ENCODE measurements at regions not wholly inside any gene's neighbourhood (a gene's known extent, or its start where the extent isn't known, plus 50 kb on each side); places are given as distances from the start of the nearest gene placed in this dataset.

DNA sequence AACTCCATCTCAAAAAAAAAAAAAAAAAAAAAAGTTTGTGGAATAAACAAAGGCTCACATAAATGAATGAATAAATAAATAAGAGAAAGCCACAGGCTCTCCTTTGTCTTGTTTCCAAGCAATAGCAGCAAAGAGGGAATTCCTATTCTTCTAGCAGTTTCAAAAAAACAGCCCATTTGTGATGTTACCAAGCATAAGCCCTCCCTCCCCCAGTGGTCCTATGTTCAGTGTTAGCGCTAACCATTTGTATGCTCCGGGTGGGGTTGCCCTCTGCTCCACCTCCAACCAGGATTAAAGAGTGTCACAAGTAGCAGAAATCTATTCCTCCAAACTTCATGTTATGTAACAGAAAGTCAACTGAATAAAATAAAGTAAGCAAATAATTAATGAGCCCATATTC lies 1215.0 kb upstream of the TENM4 start:
- Histone ChIP-seq H3K9ac (ENCODE audit: insufficient read depth, low read depth, low read length) (no peak overlapping the region), H3K27me3 (ENCODE audit: control insufficient read depth in 1 of 2, insufficient read depth in 2 of 2, low read length in 2 of 2) (no peaks in the 10 kb centered on the region; a peak in 1 of 5 replicates), H3K9me3 (ENCODE audit: low read length) (no peaks in the 10 kb centered on the region), H3K36me3 (replicated peaks in 1 of 2; ENCODE audit: control insufficient read depth in 1 of 2, insufficient read depth in 2 of 2, low read length in 2 of 2) (no peaks in the 10 kb centered on the region), H3K79me2 (ENCODE audit: insufficient read depth, low read length) (no peaks in the 10 kb centered on the region), H3K27ac (ENCODE audit: extremely low read length, insufficient read depth, low read length) (no peak overlapping the region), H4K20me1 (ENCODE audit: insufficient read depth, low read length) (no peaks in the 10 kb centered on the region), H2AFZ (ENCODE audit: low read length) (no peak overlapping the region), H3K4me1 (ENCODE audit: insufficient read depth, low read length) (peaks cover 6% of the 10 kb centered on the region; the same call in 1 of the 2 replicates), H3K4me3 (replicated peaks in 1 of 3; ENCODE audit: insufficient read depth in 1 of 3, low read depth in 2 of 3, low read length in 3 of 3) (no peak overlapping the region), H3K4me2 (ENCODE audit: low read depth, low read length) (no peak overlapping the region)
- POLR2A ChIA-PET: no interaction called here
- intact Hi-C loops (cut with micrococcal nuclease; ENCODE audit: unreplicated experiment): no loop called here
- no peak for FAIRE-seq
- 66% methylated on average over 2 of the region's 2 CpGs for WGBS (ENCODE audit: low lambda C conversion rate)
- no peak for DNase-seq (ENCODE audit: low spot score)
- BruUV-seq (replicated peaks): no TSS peak
- CTCF ChIA-PET (ENCODE audit: low intra/inter-chr PET ratio, low total read pairs): no interaction called here
- in situ Hi-C loops (cut with HindIII; ENCODE audit: extremely low pct_ligation_motif_present, low pct_unique_long_range_greater_than_20kb): no loop called here
- no peak for ATAC-seq
- TF ChIP-seq JDP2 (CRISPR knock-in tag; IDR thresholded peaks at IDR 0.05; ENCODE audit: borderline replicate concordance): no peak
- TF ChIP-seq SUZ12 (IDR thresholded peaks at IDR 0.05; ENCODE audit: low read depth, low read length): no peak
- TF ChIP-seq, protein P1, sequence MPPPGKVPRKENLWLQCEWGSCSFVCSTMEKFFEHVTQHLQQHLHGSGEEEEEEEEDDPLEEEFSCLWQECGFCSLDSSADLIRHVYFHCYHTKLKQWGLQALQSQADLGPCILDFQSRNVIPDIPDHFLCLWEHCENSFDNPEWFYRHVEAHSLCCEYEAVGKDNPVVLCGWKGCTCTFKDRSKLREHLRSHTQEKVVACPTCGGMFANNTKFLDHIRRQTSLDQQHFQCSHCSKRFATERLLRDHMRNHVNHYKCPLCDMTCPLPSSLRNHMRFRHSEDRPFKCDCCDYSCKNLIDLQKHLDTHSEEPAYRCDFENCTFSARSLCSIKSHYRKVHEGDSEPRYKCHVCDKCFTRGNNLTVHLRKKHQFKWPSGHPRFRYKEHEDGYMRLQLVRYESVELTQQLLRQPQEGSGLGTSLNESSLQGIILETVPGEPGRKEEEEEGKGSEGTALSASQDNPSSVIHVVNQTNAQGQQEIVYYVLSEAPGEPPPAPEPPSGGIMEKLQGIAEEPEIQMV (CRISPR knock-in tag; IDR thresholded peaks at IDR 0.05; ENCODE audit: low read depth): no peak
- TF ChIP-seq, protein P2, sequence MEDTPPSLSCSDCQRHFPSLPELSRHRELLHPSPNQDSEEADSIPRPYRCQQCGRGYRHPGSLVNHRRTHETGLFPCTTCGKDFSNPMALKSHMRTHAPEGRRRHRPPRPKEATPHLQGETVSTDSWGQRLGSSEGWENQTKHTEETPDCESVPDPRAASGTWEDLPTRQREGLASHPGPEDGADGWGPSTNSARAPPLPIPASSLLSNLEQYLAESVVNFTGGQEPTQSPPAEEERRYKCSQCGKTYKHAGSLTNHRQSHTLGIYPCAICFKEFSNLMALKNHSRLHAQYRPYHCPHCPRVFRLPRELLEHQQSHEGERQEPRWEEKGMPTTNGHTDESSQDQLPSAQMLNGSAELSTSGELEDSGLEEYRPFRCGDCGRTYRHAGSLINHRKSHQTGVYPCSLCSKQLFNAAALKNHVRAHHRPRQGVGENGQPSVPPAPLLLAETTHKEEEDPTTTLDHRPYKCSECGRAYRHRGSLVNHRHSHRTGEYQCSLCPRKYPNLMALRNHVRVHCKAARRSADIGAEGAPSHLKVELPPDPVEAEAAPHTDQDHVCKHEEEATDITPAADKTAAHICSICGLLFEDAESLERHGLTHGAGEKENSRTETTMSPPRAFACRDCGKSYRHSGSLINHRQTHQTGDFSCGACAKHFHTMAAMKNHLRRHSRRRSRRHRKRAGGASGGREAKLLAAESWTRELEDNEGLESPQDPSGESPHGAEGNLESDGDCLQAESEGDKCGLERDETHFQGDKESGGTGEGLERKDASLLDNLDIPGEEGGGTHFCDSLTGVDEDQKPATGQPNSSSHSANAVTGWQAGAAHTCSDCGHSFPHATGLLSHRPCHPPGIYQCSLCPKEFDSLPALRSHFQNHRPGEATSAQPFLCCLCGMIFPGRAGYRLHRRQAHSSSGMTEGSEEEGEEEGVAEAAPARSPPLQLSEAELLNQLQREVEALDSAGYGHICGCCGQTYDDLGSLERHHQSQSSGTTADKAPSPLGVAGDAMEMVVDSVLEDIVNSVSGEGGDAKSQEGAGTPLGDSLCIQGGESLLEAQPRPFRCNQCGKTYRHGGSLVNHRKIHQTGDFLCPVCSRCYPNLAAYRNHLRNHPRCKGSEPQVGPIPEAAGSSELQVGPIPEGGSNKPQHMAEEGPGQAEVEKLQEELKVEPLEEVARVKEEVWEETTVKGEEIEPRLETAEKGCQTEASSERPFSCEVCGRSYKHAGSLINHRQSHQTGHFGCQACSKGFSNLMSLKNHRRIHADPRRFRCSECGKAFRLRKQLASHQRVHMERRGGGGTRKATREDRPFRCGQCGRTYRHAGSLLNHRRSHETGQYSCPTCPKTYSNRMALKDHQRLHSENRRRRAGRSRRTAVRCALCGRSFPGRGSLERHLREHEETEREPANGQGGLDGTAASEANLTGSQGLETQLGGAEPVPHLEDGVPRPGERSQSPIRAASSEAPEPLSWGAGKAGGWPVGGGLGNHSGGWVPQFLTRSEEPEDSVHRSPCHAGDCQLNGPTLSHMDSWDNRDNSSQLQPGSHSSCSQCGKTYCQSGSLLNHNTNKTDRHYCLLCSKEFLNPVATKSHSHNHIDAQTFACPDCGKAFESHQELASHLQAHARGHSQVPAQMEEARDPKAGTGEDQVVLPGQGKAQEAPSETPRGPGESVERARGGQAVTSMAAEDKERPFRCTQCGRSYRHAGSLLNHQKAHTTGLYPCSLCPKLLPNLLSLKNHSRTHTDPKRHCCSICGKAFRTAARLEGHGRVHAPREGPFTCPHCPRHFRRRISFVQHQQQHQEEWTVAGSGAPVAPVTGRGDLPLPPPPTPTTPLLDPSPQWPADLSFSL (CRISPR knock-in tag; IDR thresholded peaks at IDR 0.05): no peak
- no peak for TF ChIP-seq FOXA3 (CRISPR knock-in tag; IDR thresholded peaks at IDR 0.05)
- TF ChIP-seq KLF12 (CRISPR knock-in tag; IDR thresholded peaks at IDR 0.05; ENCODE audit: borderline replicate concordance): no peak
- TF ChIP-seq ZNF724P (CRISPR knock-in tag; IDR thresholded peaks at IDR 0.05; ENCODE audit: borderline replicate concordance): no peak
- no peak for TF ChIP-seq ZNF3 (CRISPR knock-in tag; IDR thresholded peaks at IDR 0.05)
- TF ChIP-seq, protein P3, sequence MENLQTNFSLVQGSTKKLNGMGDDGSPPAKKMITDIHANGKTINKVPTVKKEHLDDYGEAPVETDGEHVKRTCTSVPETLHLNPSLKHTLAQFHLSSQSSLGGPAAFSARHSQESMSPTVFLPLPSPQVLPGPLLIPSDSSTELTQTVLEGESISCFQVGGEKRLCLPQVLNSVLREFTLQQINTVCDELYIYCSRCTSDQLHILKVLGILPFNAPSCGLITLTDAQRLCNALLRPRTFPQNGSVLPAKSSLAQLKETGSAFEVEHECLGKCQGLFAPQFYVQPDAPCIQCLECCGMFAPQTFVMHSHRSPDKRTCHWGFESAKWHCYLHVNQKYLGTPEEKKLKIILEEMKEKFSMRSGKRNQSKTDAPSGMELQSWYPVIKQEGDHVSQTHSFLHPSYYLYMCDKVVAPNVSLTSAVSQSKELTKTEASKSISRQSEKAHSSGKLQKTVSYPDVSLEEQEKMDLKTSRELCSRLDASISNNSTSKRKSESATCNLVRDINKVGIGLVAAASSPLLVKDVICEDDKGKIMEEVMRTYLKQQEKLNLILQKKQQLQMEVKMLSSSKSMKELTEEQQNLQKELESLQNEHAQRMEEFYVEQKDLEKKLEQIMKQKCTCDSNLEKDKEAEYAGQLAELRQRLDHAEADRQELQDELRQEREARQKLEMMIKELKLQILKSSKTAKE (CRISPR knock-in tag; IDR thresholded peaks at IDR 0.05; ENCODE audit: borderline replicate concordance): no peak
- TF ChIP-seq, protein P4, sequence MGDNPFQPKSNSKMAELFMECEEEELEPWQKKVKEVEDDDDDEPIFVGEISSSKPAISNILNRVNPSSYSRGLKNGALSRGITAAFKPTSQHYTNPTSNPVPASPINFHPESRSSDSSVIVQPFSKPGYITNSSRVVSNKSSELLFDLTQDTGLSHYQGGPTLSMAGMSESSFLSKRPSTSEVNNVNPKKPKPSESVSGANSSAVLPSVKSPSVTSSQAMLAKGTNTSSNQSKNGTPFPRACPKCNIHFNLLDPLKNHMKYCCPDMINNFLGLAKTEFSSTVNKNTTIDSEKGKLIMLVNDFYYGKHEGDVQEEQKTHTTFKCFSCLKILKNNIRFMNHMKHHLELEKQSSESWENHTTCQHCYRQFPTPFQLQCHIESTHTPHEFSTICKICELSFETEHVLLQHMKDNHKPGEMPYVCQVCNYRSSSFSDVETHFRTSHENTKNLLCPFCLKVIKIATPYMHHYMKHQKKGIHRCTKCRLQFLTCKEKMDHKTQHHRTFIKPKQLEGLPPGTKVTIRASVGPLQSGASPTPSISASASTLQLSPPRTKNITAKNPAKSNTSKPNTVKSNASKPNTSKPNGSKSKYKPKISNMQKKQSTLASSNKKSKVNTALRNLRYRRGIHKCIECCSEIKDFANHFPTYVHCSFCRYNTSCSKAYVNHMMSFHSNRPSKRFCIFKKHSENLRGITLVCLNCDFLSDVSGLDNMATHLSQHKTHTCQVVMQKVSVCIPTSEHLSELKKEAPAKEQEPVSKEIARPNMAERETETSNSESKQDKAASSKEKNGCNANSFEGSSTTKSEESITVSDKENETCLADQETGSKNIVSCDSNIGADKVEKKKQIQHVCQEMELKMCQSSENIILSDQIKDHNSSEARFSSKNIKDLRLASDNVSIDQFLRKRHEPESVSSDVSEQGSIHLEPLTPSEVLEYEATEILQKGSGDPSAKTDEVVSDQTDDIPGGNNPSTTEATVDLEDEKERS (CRISPR knock-in tag; IDR thresholded peaks at IDR 0.05): no peak
- no peak for TF ChIP-seq SP140L (CRISPR knock-in tag; IDR thresholded peaks at IDR 0.05; ENCODE audit: borderline replicate concordance)
- no peak for TF ChIP-seq MBNL3 (CRISPR knock-in tag; conservative IDR thresholded peaks at IDR 0.05)
